NCI-H345 treated with DMSO at 0.1 percent for 48 hours (cell line): ENCODE measurements at regions not wholly inside any gene's neighbourhood (a gene's known extent, or its start where the extent isn't known, plus 50 kb on each side); places are given as distances from the start of the nearest gene placed in this dataset.

ENCODE experiments used
- DNase-seq: peaks from one replicate; lab custom pipeline; 2025; ENCODE audit not compliant: unreplicated experiment; lab: John Stamatoyannopoulos, UW

DNA sequence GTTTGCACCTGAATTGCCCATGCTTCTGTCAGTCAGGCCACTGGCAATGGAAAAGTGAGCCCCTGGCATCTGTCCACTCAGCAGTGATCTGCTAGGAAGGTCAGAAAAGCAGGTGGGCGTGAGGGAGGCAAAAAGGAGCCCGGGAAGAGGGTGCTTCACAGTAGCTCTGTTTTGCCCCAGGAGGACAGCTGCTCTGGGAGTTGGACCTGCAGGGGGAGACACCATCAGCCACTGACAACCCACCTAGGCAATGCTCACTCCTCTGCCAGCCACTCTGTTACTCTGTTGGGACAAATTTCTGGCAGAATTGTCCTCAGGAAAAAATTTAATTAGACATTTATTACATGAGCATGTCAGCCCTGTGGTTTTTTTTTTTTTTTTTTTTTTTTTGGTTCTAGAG, 146.4 kb downstream of the LRIG2 start:
- DNase-seq = no peak

DNA sequence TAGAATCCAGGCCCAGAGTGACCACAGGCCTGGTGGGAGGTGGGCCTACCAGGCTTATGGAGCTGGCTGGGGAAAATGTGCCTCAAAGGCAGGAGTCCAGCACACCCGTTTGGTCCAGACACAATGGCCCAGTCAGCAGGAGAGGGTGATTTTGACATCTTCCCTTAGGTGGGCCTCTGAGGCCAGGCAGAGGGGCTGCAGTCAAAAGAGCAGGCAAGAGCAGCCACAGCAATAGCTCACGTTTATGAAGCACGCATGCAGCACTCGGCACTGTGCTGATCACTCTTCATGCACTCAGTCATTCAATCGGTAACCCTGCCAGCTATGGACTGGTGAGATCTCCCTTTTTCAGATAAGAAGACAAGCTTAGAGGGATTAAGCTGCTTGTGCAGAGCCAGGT, 146.8 kb downstream of the LRIG2 start:
- no peak for DNase-seq

- no peak for DNase-seq
Measured at GRCh38 chr1:113223040-113223439, 150.0 kb downstream of the LRIG2 start.

DNA sequence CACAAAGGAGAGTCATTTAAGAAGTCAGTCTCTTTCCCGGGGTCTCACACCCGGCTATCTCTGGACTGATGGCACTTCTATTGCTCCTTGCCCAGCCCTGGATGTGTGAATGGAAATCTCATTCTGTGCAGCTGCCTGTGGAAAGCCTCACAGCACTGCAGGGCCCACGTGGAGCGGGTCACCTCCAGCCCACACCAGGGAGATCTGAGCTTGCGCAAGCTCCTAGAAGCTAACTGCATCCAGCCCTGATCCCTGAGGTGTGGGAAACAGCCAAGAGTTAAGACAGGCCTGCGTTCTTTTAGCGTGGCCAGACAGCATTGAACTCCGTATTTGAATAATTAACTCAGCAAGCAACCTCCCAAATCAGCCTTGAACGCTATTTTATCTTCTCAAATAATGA, 150.5 kb downstream of the LRIG2 start:
- no peak for DNase-seq

- DNase-seq = no peak
Measured at GRCh38 chr1:113226148-113226547, 153.2 kb downstream of the LRIG2 start.

DNA sequence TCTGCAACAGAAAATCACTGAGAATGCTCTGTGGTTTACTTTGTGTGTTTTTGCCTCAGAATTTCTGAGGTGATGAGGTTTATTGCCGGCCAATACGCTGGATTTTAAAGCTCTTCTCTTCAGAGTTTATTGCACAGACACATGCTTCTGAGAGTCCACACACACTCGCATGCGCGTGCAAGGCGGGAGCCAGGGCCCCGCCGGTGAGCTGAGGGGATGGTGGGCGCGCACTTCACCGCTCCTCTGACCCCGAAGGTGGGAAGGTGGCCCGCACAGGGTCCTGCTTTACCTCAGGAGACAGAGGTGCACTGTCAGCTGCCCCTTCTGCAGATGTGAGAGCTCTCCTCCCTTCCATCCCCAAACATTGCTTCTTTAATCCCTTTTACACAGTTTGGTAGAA, 158.4 kb upstream of the MAGI3 start:
- no peak for DNase-seq

DNA sequence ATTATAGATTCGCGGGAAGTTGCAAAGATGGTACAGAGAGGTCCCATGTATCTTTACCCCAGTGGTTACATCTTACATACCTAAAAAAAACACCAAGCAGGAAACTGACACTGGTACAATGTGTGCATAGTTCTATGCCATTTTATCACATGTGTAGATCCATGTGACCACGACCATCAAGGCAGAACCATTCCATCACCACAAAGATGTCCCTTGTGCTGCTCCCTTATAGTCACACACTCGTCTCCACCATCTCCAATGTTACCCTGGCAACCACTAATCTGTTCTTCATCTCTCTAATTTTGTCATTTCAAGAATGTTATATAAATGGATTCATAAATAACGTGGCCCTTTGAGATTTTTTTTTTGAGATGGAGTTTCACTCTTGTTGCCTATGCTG, 156.9 kb upstream of the MAGI3 start:
- DNase-seq = no peak

DNA sequence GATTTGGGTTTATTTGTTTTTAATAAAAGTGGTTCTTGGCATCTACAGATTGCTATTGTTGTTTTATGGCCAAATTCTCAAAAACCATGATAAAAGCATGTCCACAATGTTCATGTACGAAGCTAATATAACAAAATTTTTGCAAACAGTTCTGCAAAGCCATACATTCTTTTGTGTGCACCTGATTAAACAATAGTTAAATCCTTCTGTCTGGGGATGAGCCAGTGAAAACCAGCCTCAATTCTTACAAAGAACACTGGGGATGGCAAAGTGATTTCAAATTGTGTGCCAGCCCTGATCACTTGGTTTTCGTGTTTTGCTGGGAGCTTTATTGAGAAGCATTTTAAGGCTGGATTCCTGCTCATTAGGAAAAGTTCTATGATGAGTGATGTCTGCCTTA, 149.1 kb upstream of the MAGI3 start:
- no peak for DNase-seq

DNA sequence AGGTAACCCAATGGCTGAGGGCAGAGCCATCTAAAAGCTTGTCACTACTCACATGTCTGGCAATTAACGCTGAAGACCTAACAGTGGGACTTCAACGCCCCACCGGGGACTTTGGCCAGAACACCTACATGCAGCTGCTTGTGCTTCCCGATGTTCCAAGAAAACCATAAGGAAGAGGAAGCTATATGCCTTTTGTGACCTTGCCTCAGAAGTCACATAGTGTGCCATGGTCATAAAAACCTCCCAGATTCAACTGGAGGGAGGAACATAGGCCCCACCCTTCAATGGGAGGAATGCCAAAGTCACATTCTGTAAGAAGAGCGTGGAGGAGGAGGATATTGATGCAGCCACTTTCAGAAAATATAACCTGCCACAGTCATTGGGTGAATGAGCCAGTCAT, 147.8 kb upstream of the MAGI3 start:
- DNase-seq = no peak

- DNase-seq = no peak
Measured at GRCh38 chr1:113243529-113243928, 146.8 kb upstream of the MAGI3 start.

GRCh38 chr1:113244112-113244820, 146.0 kb upstream of the MAGI3 start:
- DNase-seq = no peak

DNA sequence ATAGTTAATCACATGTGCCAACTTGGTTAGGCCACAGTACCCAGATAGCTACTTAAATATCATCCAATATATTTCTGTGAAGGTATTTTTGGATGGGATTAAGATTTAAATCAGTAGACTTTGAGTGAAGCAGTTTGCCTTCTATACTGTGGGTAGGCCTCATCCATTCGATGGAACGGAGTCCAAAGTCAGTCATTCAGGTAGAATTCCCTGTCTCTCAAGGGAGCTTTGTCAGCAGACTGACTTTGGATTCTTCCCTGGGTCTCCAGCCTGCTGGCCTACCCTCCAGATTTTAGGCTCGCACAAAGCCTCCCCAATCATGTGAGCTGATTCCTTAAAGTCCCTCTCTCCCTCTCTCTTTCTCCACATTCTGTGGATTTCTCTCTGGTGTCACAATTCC, 145.1 kb upstream of the MAGI3 start:
- DNase-seq = no peak

DNA sequence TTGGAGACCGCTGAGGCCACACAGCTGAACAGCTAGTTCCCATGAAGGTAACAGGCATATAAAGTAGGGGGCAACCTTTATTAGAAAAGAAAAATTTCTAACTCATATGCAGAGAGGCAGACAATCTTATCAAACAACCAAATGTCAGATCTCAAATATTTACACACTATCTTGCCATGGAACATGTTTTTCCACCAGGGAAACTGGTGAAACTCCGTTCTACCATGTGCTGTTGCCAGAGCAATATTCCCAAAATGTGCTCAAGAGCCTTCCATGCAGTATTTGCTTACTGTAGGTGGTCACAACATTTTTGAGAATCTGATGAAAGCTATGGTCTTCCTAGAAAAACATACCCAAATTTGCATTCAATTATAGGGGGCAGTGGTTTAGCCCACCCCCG, 143.4 kb upstream of the MAGI3 start:
- no peak for DNase-seq

- DNase-seq = no peak
Measured at GRCh38 chr1:113247355-113247754, 143.0 kb upstream of the MAGI3 start.

GRCh38 chr1:113247782-113248181, 142.5 kb upstream of the MAGI3 start:
- DNase-seq = no peak

GRCh38 chr1:113248494-113248893, 141.8 kb upstream of the MAGI3 start:
- DNase-seq = no peak

- no peak for DNase-seq
Measured at GRCh38 chr1:113250161-113250560, 140.2 kb upstream of the MAGI3 start.

- no peak for DNase-seq
Measured at GRCh38 chr1:113252166-113252565, 138.1 kb upstream of the MAGI3 start.

GRCh38 chr1:113253187-113253586, 137.1 kb upstream of the MAGI3 start:
- DNase-seq = no peak

GRCh38 chr1:113253590-113253989, 136.7 kb upstream of the MAGI3 start:
- DNase-seq = no peak

DNA sequence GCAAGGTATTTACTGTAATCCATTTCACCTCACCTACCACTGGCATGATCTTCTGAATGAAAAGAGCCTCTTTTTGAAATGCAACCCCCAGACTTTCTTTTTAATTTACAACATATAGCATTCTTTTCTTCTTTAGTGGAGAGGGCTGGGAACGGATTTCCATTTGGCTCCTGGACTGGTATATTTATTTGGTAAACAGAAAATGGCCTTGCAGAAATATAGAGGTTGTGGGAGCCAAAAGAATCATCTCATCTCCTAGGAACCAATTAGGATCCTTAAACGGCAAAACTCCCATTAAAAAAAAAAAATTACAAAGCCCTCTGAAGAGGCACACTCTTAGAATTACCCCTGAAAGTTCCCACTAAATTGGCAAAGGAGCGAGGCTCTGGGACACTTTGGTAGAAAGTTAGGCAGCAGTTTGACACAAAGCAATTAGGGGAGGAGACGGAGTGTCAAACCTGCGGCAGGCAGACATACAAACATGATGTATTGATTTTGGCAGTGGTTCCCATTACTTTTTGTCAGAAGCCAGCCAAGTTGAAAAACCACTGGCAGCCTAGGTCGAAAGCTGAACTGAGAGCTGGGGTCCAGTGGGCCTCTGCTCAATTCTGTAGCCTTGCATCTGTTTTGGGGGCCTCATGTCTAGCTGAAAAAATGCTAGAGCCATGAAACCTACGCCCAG, 135.1 kb upstream of the MAGI3 start:
- DNase-seq = no peak

- DNase-seq = no peak
Measured at GRCh38 chr1:113255720-113256347, 134.5 kb upstream of the MAGI3 start.
